Parathyroid adenoma (tissue), 2 donors: ENCODE measurements at regions not wholly inside any gene's neighbourhood (a gene's known extent, or its start where the extent isn't known, plus 50 kb on each side); places are given as distances from the start of the nearest gene placed in this dataset.

Experiments used
- H2AFZ ChIP-seq: fragments of 300-600 bp; sonication (generic); one replicate; pipeline ENCODE4 v1.7.0; 2017; ENCODE audit warnings: antibody characterized with exemption, mild to moderate bottlenecking
- H3K27ac ChIP-seq: fragments of 300-600 bp; sonication (generic); one replicate; pipeline ENCODE4 v1.7.0; 2017
- H3K27me3 ChIP-seq: fragments of 300-600 bp; sonication (generic); one replicate; pipeline ENCODE4 v1.7.0; 2017; ENCODE audit warnings: low read length; ENCODE audit not compliant: control insufficient read depth, insufficient read depth
- H3K36me3 ChIP-seq: fragments of 300-600 bp; sonication (generic); one replicate; pipeline ENCODE4 v1.7.0; 2017; ENCODE audit warnings: low read length; ENCODE audit not compliant: control insufficient read depth, insufficient read depth
- H3K4me1 ChIP-seq: fragments of 300-600 bp; sonication (generic); one replicate; pipeline ENCODE4 v1.7.0; 2017; ENCODE audit warnings: control low read depth
- H3K4me2 ChIP-seq: fragments of 300-600 bp; sonication (generic); one replicate; pipeline ENCODE4 v1.7.0; 2017; ENCODE audit warnings: low read length
- H3K4me3 ChIP-seq: fragments of 300-600 bp; sonication (generic); one replicate; pipeline ENCODE4 v1.7.0; 2017; ENCODE audit warnings: low read depth, low read length
- H3K79me2 ChIP-seq: fragments of 300-600 bp; sonication (generic); one replicate; pipeline ENCODE4 v1.7.0; 2017; ENCODE audit warnings: control low read depth
- H3K9ac ChIP-seq: fragments of 300-600 bp; sonication (generic); one replicate; pipeline ENCODE4 v1.7.0; 2017; ENCODE audit warnings: mild to moderate bottlenecking
- H3K9me3 ChIP-seq: fragments of 300-600 bp; sonication (generic); one replicate; pipeline ENCODE4 v1.7.0; 2017; ENCODE audit warnings: low read length; ENCODE audit not compliant: control insufficient read depth
- CTCF ChIP-seq: fragments of 300-600 bp; sonication (generic); IDR thresholded peaks from one replicate; pipeline ENCODE4 v1.7.0; 2017; ENCODE audit warnings: antibody characterized with exemption, mild to moderate bottlenecking
- donor health status: primary hyperparathyroidism.

- Histone ChIP-seq H3K27me3 (no peaks in the 10 kb centered on the region), H3K4me2 (no peak overlapping the region), H3K36me3 (no peaks in the 10 kb centered on the region), H3K79me2 (no peaks in the 10 kb centered on the region), H3K4me3 (no peak overlapping the region), H2AFZ (no peak overlapping the region), H3K4me1 (peaks cover 10% of the 10 kb centered on the region), H3K27ac (no peak overlapping the region), H3K9me3 (no peaks in the 10 kb centered on the region), H3K9ac (no peak overlapping the region)
- no peak for TF ChIP-seq CTCF
These were observed 241.5 kb upstream of the PITRM1 start for GRCh38 chr10:3413937-3414666.

- no peak for TF ChIP-seq CTCF
These were observed 240.1 kb upstream of the PITRM1 start for GRCh38 chr10:3412646-3413045.

GRCh38 chr10:3412071-3412582 lies 239.5 kb upstream of the PITRM1 start:
- no peaks in the 10 kb centered on the region for H3K9me3 ChIP-seq
- H3K79me2 ChIP-seq = no peaks in the 10 kb centered on the region
- no peak overlapping the region for H3K9ac ChIP-seq
- no peak for TF ChIP-seq CTCF
- H3K4me2 ChIP-seq = no peak overlapping the region
- H3K4me1 ChIP-seq = peaks cover 11% of the 10 kb centered on the region
- no peak overlapping the region for H3K4me3 ChIP-seq
- no peaks in the 10 kb centered on the region for H3K27me3 ChIP-seq
- H2AFZ ChIP-seq = no peak overlapping the region
- H3K27ac ChIP-seq = no peak overlapping the region
- H3K36me3 ChIP-seq = no peaks in the 10 kb centered on the region

More at GRCh38 chr10:3412646-3413045, 240.1 kb upstream of the PITRM1 start:
- Histone ChIP-seq H3K4me3 (no peak overlapping the region), H3K27me3 (no peaks in the 10 kb centered on the region), H3K79me2 (no peaks in the 10 kb centered on the region), H3K4me2 (no peak overlapping the region), H3K27ac (no peak overlapping the region), H3K4me1 (peaks cover 11% of the 10 kb centered on the region), H2AFZ (no peak overlapping the region), H3K9me3 (no peaks in the 10 kb centered on the region), H3K36me3 (no peaks in the 10 kb centered on the region), H3K9ac (no peak overlapping the region)

- H3K27ac ChIP-seq = no peak overlapping the region
These were observed 238.5 kb upstream of the PITRM1 start for GRCh38 chr10:3411044-3411443.

More at GRCh38 chr10:3411044-3411443, 238.5 kb upstream of the PITRM1 start:
- H3K36me3 ChIP-seq = no peaks in the 10 kb centered on the region
- H3K4me3 ChIP-seq = no peak overlapping the region
- H3K79me2 ChIP-seq = no peaks in the 10 kb centered on the region
- H2AFZ ChIP-seq = no peak overlapping the region
- H3K9me3 ChIP-seq = no peaks in the 10 kb centered on the region
- no peaks in the 10 kb centered on the region for H3K27me3 ChIP-seq
- no peak overlapping the region for H3K9ac ChIP-seq
- peaks cover 11% of the 10 kb centered on the region for H3K4me1 ChIP-seq
- no peak overlapping the region for H3K4me2 ChIP-seq
- TF ChIP-seq CTCF = no peak
